Loucy (cell line): ENCODE measurements at regions not wholly inside any gene's neighbourhood (a gene's known extent, or its start where the extent isn't known, plus 50 kb on each side); places are given as distances from the start of the nearest gene placed in this dataset.

Source experiments
- H2AFZ ChIP-seq: fragments of 200-600 bp; sonication (generic); 2 replicates; pipeline ENCODE4 v1.6.0; 2016; ENCODE audit warnings: antibody characterized with exemption, mild to moderate bottlenecking, low read length, moderate library complexity
- H3F3A ChIP-seq: fragments of 200-600 bp; 2 replicates; pipeline ENCODE4 v1.6.0; 2016; ENCODE audit warnings: antibody characterized with exemption, low read depth, mild to moderate bottlenecking
- H3K27me3 ChIP-seq: fragments of 200-600 bp; sonication (generic); 2 replicates; pipeline ENCODE4 v1.6.1; 2014; ENCODE audit warnings: low read length, mild to moderate bottlenecking; ENCODE audit not compliant: insufficient read depth, poor library complexity, severe bottlenecking
- H3K36me3 ChIP-seq: fragments of 200-600 bp; sonication (generic); 2 replicates; pipeline ENCODE4 v1.6.1; 2016; ENCODE audit warnings: low read length; ENCODE audit not compliant: insufficient read depth
- H3K4me1 ChIP-seq: fragments of 200-600 bp; sonication (generic); 2 replicates; pipeline ENCODE4 v1.5.1; 2014; ENCODE audit warnings: low read length, mild to moderate bottlenecking; ENCODE audit not compliant: insufficient read depth, poor library complexity, severe bottlenecking
- H3K4me2 ChIP-seq: fragments of 200-600 bp; sonication (generic); 2 replicates; pipeline ENCODE4 v1.6.0; 2014; ENCODE audit warnings: antibody characterized with exemption, low read length, low read depth, mild to moderate bottlenecking; ENCODE audit not compliant: poor library complexity, severe bottlenecking
- H3K4me3 ChIP-seq: fragments of 200-600 bp; sonication (generic); 2 replicates; pipeline ENCODE4 v1.5.1; 2014; ENCODE audit warnings: low read length, mild to moderate bottlenecking, mixed read lengths; ENCODE audit not compliant: poor library complexity, severe bottlenecking
- H3K79me2 ChIP-seq: fragments of 200-600 bp; sonication (generic); 2 replicates; pipeline ENCODE4 v1.6.1; 2014; ENCODE audit warnings: low read length; ENCODE audit not compliant: insufficient read depth
- H3K9ac ChIP-seq: fragments of 200-600 bp; sonication (generic); 2 replicates; pipeline ENCODE4 v1.6.0; 2014; ENCODE audit warnings: mild to moderate bottlenecking, low read depth, low read length, moderate library complexity; ENCODE audit not compliant: poor library complexity, severe bottlenecking
- H3K9me2 ChIP-seq: fragments of 200-600 bp; sonication (generic); replicated peaks from 2 replicates; pipeline ENCODE4 v1.6.1; 2016; ENCODE audit warnings: low read depth, low read length, mixed read lengths
- H3K9me3 ChIP-seq: fragments of 200-600 bp; sonication (generic); 2 replicates; pipeline ENCODE4 v1.6.1; 2014; ENCODE audit warnings: mild to moderate bottlenecking, antibody characterized with exemption, low read length, low read depth; ENCODE audit not compliant: insufficient read depth
- H4K20me1 ChIP-seq: fragments of 200-600 bp; sonication (generic); 2 replicates; pipeline ENCODE4 v1.6.0; 2014; ENCODE audit warnings: antibody characterized with exemption, low read length, mild to moderate bottlenecking; ENCODE audit not compliant: insufficient read depth, poor library complexity, severe bottlenecking
- EZH2phosphoT487 ChIP-seq: fragments of 200-600 bp; IDR thresholded peaks from 2 replicates; pipeline ENCODE4 v1.6.1; 2018; ENCODE audit warnings: antibody characterized with exemption, mild to moderate bottlenecking, moderate library complexity, borderline replicate concordance
- TF ChIP-seq, protein P1 (sequence below): fragments of 200-600 bp; sonication (generic); conservative IDR thresholded peaks from 2 replicates; pipeline ENCODE4 v1.5.1; 2014; ENCODE audit warnings: mild to moderate bottlenecking, antibody characterized with exemption, low read length

DNA sequence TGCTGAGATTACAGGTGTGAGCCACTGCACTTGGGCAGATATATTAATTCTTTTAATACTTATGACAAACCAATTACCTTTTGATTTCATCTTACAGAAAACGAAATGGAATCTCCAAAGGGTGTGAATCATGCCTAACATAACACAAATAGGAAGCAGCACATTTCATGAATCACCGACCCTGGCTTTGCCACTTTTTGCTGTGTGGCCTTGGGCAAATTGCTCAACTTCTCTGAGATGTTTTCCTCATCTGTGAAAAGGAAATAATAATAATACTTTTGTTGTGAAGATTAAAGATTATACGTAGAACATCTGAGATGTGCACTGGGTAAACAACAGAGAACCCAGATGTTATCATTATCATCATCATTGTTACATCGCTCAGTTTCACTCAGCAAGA lies 50.7 kb upstream of the FREM1 start:
- H3K4me3 ChIP-seq: peak overlapping the region; percentile 82
- H3F3A ChIP-seq: no peaks in the 10 kb centered on the region
- TF ChIP-seq, protein P1, sequence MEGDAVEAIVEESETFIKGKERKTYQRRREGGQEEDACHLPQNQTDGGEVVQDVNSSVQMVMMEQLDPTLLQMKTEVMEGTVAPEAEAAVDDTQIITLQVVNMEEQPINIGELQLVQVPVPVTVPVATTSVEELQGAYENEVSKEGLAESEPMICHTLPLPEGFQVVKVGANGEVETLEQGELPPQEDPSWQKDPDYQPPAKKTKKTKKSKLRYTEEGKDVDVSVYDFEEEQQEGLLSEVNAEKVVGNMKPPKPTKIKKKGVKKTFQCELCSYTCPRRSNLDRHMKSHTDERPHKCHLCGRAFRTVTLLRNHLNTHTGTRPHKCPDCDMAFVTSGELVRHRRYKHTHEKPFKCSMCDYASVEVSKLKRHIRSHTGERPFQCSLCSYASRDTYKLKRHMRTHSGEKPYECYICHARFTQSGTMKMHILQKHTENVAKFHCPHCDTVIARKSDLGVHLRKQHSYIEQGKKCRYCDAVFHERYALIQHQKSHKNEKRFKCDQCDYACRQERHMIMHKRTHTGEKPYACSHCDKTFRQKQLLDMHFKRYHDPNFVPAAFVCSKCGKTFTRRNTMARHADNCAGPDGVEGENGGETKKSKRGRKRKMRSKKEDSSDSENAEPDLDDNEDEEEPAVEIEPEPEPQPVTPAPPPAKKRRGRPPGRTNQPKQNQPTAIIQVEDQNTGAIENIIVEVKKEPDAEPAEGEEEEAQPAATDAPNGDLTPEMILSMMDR: no peak
- no peak for TF ChIP-seq EZH2phosphoT487
- no peaks in the 10 kb centered on the region for H3K79me2 ChIP-seq
- H3K9me2 ChIP-seq: no peaks in the 10 kb centered on the region
- H3K9me3 ChIP-seq: no peaks in the 10 kb centered on the region
- H3K9ac ChIP-seq: no peak overlapping the region
- no peaks in the 10 kb centered on the region for H3K36me3 ChIP-seq
- H4K20me1 ChIP-seq: no peaks in the 10 kb centered on the region
- H2AFZ ChIP-seq: no peak overlapping the region
- H3K4me2 ChIP-seq: peak overlapping the region; percentile 81
- peaks cover 11% of the 10 kb centered on the region for H3K4me1 ChIP-seq
- H3K27me3 ChIP-seq: no peaks in the 10 kb centered on the region
